Activated B cell treated with CpG ODN at 0.5 μM for 24 hours (primary cell): ENCODE measurements at regions not wholly inside any gene's neighbourhood (a gene's known extent, or its start where the extent isn't known, plus 50 kb on each side); places are given as distances from the start of the nearest gene placed in this dataset.
"Not testable (repeated sequence)": the region's sequence is repeated elsewhere in the genome, so short reads cannot be mapped to it uniquely, and the experiment has no call there.

Source experiments
- ATAC-seq: fragments of 200-7000 bp; cut with Tn5 transposase; one replicate; pipeline ENCODE4 v1.10.0; 2021; ENCODE audit warnings: low read depth, mild to moderate bottlenecking, moderate library complexity
- CTCF ChIA-PET: fragments of 350-600 bp; sonication (Branson Sonifier 250); formaldehyde crosslinking; loops from one replicate; lab custom pipeline; 2021; ENCODE audit warnings: antibody characterized with exemption; lab: Charles Lee
- POLR2A ChIA-PET: fragments of 350-600 bp; sonication (Branson Sonifier 250); formaldehyde crosslinking; loops from one replicate; lab custom pipeline; 2021; ENCODE audit warnings: antibody characterized with exemption; lab: Charles Lee
- DNase-seq: peaks from one replicate; pipeline ENCODE4 v3.0.0; 2022
- H3K27ac Mint-ChIP-seq: one replicate; pipeline ENCODE4 v1.8.0; 2020; ENCODE audit warnings: mixed read lengths
- H3K27me3 Mint-ChIP-seq: one replicate; pipeline ENCODE4 v1.8.0; 2021; ENCODE audit warnings: mixed read lengths
- H3K36me3 Mint-ChIP-seq: one replicate; pipeline ENCODE4 v1.8.0; 2021; ENCODE audit warnings: low read depth, mixed read lengths
- H3K4me1 Mint-ChIP-seq: one replicate; pipeline ENCODE4 v1.8.0; 2021; ENCODE audit warnings: mixed read lengths
- H3K4me3 Mint-ChIP-seq: one replicate; pipeline ENCODE4 v1.8.0; 2020; ENCODE audit warnings: mild to moderate bottlenecking, mixed read lengths
- H3K9me3 Mint-ChIP-seq: one replicate; pipeline ENCODE4 v1.8.0; 2020; ENCODE audit warnings: mixed read lengths
- intact Hi-C: fragments of 100-400 bp; cut with micrococcal nuclease; formaldehyde crosslinking; loops from one replicate; pipeline ENCODE4 v1.15.1; 2024
- TF ChIP-seq, protein P1 (sequence below): fragments of 200-600 bp; IDR thresholded peaks from one replicate; pipeline ENCODE4 v1.8.0; 2022; ENCODE audit warnings: antibody characterized with exemption, mild to moderate bottlenecking

DNA sequence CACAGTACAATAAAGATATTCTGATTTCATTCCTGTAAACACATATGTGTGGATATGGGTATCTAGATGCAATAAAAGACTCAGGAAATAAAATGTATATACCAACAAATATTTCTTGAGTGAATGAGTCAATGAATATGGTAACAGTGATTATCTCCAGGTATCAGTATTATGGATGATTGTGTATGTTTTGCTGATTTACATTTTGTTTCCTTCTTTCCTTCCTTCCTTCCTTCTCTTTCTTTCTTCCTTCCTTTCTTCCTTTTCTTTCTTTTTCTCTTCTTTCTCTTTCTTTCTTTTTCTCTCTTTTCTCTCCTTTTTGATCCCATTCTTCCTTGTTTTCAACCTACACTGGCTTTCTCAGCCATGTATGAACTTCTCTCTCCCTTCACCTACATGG is 85.3 kb upstream of the DLX6 start:
- POLR2A ChIA-PET = no interaction called here
- Mint-ChIP-seq H3K4me1 (no peaks in the 10 kb centered on the region), H3K27me3 (no peaks in the 10 kb centered on the region), H3K27ac (no peak overlapping the region), H3K4me3 (no peak overlapping the region), H3K9me3 (no peaks in the 10 kb centered on the region), H3K36me3 (no peaks in the 10 kb centered on the region)
- TF ChIP-seq, protein P1, sequence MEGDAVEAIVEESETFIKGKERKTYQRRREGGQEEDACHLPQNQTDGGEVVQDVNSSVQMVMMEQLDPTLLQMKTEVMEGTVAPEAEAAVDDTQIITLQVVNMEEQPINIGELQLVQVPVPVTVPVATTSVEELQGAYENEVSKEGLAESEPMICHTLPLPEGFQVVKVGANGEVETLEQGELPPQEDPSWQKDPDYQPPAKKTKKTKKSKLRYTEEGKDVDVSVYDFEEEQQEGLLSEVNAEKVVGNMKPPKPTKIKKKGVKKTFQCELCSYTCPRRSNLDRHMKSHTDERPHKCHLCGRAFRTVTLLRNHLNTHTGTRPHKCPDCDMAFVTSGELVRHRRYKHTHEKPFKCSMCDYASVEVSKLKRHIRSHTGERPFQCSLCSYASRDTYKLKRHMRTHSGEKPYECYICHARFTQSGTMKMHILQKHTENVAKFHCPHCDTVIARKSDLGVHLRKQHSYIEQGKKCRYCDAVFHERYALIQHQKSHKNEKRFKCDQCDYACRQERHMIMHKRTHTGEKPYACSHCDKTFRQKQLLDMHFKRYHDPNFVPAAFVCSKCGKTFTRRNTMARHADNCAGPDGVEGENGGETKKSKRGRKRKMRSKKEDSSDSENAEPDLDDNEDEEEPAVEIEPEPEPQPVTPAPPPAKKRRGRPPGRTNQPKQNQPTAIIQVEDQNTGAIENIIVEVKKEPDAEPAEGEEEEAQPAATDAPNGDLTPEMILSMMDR = no peak
- no peak for DNase-seq
- intact Hi-C loops = no loop called here
- ATAC-seq = no peak
- CTCF ChIA-PET = no interaction called here

DNA sequence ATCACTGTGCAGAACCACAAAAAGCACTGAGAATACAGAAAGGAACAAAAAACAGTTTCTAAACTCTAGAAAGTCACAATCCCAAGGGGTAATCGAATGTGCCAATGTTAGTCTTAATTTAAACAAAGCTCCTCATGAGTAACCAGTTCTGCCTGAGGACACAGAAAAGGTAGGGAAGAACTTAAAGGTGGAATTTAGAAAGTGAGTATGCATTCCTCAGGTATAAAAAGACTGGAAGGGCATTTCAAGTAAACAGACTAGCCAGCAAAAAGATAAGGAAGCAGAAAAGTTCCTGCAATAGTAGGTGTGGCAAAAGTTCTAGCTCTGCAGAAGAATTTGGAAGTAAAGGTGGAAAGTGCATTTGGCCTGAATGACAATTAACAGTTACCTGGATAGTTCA is 84.6 kb upstream of the DLX6 start:
- Mint-ChIP-seq H3K4me1 (no peaks in the 10 kb centered on the region), H3K4me3 (no peak overlapping the region), H3K36me3 (no peaks in the 10 kb centered on the region), H3K9me3 (no peaks in the 10 kb centered on the region), H3K27me3 (no peaks in the 10 kb centered on the region), H3K27ac (no peak overlapping the region)
- ATAC-seq (no peak), DNase-seq (no peak)
- ChIA-PET CTCF (no interaction called here), POLR2A (no interaction called here)
- TF ChIP-seq, protein P1 = no peak
- intact Hi-C loops = no loop called here

DNA sequence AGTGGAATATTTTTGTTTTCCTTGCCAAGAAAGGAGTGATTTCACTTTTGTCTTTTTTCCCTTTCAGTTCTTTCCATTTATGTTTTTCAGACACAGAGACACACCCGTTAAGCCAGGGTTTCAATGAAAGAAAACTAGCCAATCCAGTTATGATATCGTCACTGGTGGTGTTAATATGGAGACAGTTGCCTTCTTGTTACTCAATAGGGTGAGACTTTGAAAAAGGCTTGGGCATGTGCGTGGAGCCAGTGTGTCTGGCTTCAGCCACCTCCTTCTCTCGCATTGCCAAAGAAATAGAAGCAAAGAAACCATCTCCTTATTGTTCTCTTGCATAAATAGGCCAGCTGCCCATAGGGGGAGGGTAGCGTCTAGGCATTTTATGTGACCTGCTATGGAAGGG is 84.1 kb upstream of the DLX6 start:
- no peaks in the 10 kb centered on the region for H3K4me1 Mint-ChIP-seq
- ATAC-seq (no peak), DNase-seq (no peak)
- H3K36me3 Mint-ChIP-seq = no peaks in the 10 kb centered on the region
- intact Hi-C loops = no loop called here
- POLR2A ChIA-PET = no interaction called here
- H3K27ac Mint-ChIP-seq = no peak overlapping the region
- TF ChIP-seq, protein P1 = no peak
- no peaks in the 10 kb centered on the region for H3K27me3 Mint-ChIP-seq
- CTCF ChIA-PET = no interaction called here
- no peaks in the 10 kb centered on the region for H3K9me3 Mint-ChIP-seq
- H3K4me3 Mint-ChIP-seq = no peak overlapping the region

DNA sequence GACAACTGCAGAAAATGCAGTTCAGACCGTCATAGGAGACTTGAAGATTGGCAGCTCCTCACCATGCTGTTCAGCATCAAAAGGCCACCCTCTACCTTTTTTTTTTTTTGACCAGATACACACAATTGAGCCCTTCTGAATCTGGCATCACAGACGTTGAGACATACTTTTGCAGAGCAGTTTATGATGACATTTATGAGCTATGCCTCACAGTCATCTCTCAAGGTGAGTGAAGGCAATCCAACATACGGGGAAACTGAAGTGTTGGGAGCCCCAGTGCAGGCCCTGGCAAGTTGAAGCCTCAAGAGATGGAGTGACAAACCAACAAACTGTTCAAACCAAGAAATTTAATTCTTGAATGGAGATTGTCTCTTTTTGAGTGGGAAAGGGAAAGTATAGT is 83.6 kb upstream of the DLX6 start:
- no peak overlapping the region for H3K27ac Mint-ChIP-seq
- H3K36me3 Mint-ChIP-seq = no peaks in the 10 kb centered on the region
- TF ChIP-seq, protein P1 = no peak
- no peaks in the 10 kb centered on the region for H3K4me1 Mint-ChIP-seq
- DNase-seq (no peak), ATAC-seq (no peak)
- CTCF ChIA-PET = no interaction called here
- no peaks in the 10 kb centered on the region for H3K9me3 Mint-ChIP-seq
- H3K27me3 Mint-ChIP-seq = no peaks in the 10 kb centered on the region
- POLR2A ChIA-PET = no interaction called here
- intact Hi-C loops = no loop called here
- H3K4me3 Mint-ChIP-seq = no peak overlapping the region

DNA sequence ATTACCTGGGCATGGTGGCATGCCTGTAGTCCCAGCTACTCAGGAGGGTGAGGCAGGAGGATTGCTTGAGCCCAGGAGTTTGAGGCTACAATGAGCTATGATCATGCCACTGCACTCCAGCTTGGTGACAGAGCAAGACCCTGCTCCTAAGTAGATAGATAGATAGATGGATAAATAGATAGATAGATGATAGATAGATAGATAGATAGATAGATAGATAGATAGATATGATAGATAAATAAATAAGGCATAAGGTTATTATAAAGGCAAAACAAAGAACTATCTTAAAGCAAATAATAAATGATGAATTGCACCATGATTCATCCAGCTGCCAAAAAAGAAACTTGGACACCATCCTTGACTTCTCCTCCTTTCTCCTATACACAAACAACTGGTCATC is 82.0 kb upstream of the DLX6 start:
- ATAC-seq, intact Hi-C loops: not testable (repeated sequence)

DNA sequence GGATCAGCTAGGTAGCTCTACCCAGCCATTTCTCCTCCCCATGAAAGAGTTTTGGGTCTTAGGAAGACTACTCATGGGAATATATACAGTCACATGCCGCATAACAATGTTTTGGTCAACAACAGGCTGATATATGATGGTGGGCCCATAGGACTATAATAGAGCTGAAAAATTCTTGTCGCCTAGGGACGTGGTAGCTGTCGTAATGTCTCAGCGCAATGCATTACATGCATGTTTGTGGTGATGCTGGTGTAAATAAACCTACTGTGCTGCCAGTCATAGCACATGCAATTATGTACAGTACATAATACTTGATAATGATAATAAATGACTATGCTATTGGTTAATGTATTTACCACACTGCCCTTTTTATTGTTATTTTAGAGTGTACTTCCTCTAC is 78.2 kb upstream of the DLX6 start:
- no peak overlapping the region for H3K27ac Mint-ChIP-seq
- no peaks in the 10 kb centered on the region for H3K36me3 Mint-ChIP-seq
- no peaks in the 10 kb centered on the region for H3K4me1 Mint-ChIP-seq
- DNase-seq (no peak), ATAC-seq (no peak)
- H3K9me3 Mint-ChIP-seq = no peaks in the 10 kb centered on the region
- no peaks in the 10 kb centered on the region for H3K27me3 Mint-ChIP-seq
- H3K4me3 Mint-ChIP-seq = no peak overlapping the region
- intact Hi-C loops = no loop called here
- TF ChIP-seq, protein P1 = no peak
- CTCF ChIA-PET = no interaction called here
- POLR2A ChIA-PET = no interaction called here

More for the DNA sequence above, 82.0 kb upstream of the DLX6 start:
- CTCF ChIA-PET, H3K36me3 Mint-ChIP-seq, H3K4me3 Mint-ChIP-seq, H3K27ac Mint-ChIP-seq, H3K9me3 Mint-ChIP-seq, DNase-seq, H3K27me3 Mint-ChIP-seq, H3K4me1 Mint-ChIP-seq, POLR2A ChIA-PET: not testable (repeated sequence)
